ENCODE measurements at regions not wholly inside any gene's neighbourhood (a gene's known extent, or its start where the extent isn't known, plus 50 kb on each side); places are given as distances from the start of the nearest gene placed in this dataset.

GRCh38 chr21:38658511-38658910 lies 147.2 kb upstream of the ETS2 start:
- no peak for DNase-seq (ENCODE audit: low read depth in 2 of 2)

GRCh38 chr21:38659936-38660332 lies 145.8 kb upstream of the ETS2 start:
- DNase-seq (ENCODE audit: low read depth in 2 of 2), result no peak

GRCh38 chr21:38660333-38661196 lies 145.2 kb upstream of the ETS2 start:
- no peak for DNase-seq (ENCODE audit: low read depth in 2 of 2)

- no peak for DNase-seq (ENCODE audit: low read depth in 2 of 2)
Observed at GRCh38 chr21:38661197-38661871, 144.4 kb upstream of the ETS2 start.

GRCh38 chr21:38661889-38662568 lies 143.7 kb upstream of the ETS2 start:
- DNase-seq (ENCODE audit: low read depth in 2 of 2), result no peak

GRCh38 chr21:38663282-38663681 lies 142.4 kb upstream of the ETS2 start:
- DNase-seq (ENCODE audit: low read depth in 2 of 2), result no peak

GRCh38 chr21:38664315-38664714 lies 141.4 kb upstream of the ETS2 start:
- DNase-seq (ENCODE audit: low read depth in 2 of 2), result no peak

- no peak for DNase-seq (ENCODE audit: low read depth in 2 of 2)
Observed at GRCh38 chr21:38664841-38665240, 140.9 kb upstream of the ETS2 start.

GRCh38 chr21:38667291-38667870 lies 138.3 kb upstream of the ETS2 start:
- DNase-seq (ENCODE audit: low read depth in 2 of 2), result no peak

GRCh38 chr21:38668067-38668466 lies 137.7 kb upstream of the ETS2 start:
- DNase-seq (ENCODE audit: low read depth in 2 of 2), result no peak

- no peak for DNase-seq (ENCODE audit: low read depth in 2 of 2)
Observed at GRCh38 chr21:38668541-38668940, 137.2 kb upstream of the ETS2 start.

- no peak for DNase-seq (ENCODE audit: low read depth in 2 of 2)
Observed at GRCh38 chr21:38669186-38669585, 136.5 kb upstream of the ETS2 start.

GRCh38 chr21:38670861-38671260 lies 134.9 kb upstream of the ETS2 start:
- no peak for DNase-seq (ENCODE audit: low read depth in 2 of 2)

GRCh38 chr21:38671773-38672172 lies 134.0 kb upstream of the ETS2 start:
- no peak for DNase-seq (ENCODE audit: low read depth in 2 of 2)

- no peak for DNase-seq (ENCODE audit: low read depth in 2 of 2)
Observed at GRCh38 chr21:38675182-38675824, 130.4 kb upstream of the ETS2 start.

GRCh38 chr21:38678827-38679226 lies 126.9 kb upstream of the ETS2 start:
- DNase-seq (ENCODE audit: low read depth in 2 of 2), result no peak

- no peak for DNase-seq (ENCODE audit: low read depth in 2 of 2)
Observed at GRCh38 chr21:38679534-38679933, 126.2 kb upstream of the ETS2 start.

- DNase-seq (ENCODE audit: low read depth in 2 of 2), result no peak
Observed at GRCh38 chr21:38680401-38680800, 125.3 kb upstream of the ETS2 start.

- DNase-seq (ENCODE audit: low read depth in 2 of 2), result no peak
Observed at GRCh38 chr21:38683222-38683621, 122.5 kb upstream of the ETS2 start.

GRCh38 chr21:38688068-38688467 lies 117.7 kb upstream of the ETS2 start:
- no peak for DNase-seq (ENCODE audit: low read depth in 2 of 2)

- no peak for DNase-seq (ENCODE audit: low read depth in 2 of 2)
Observed at GRCh38 chr21:38691631-38692030, 114.1 kb upstream of the ETS2 start.

- DNase-seq (ENCODE audit: low read depth in 2 of 2), result no peak
Observed at GRCh38 chr21:38696579-38696978, 109.2 kb upstream of the ETS2 start.

Data from stimulated activated CD8-positive, alpha-beta memory T cell treated with anti-CD3 and anti-CD28 coated beads, Interleukin-7, amount 100 ng/mL, for 4 hours (primary cell).